ENCODE measurements at regions not wholly inside any gene's neighbourhood (a gene's known extent, or its start where the extent isn't known, plus 50 kb on each side); places are given as distances from the start of the nearest gene placed in this dataset.

DNA sequence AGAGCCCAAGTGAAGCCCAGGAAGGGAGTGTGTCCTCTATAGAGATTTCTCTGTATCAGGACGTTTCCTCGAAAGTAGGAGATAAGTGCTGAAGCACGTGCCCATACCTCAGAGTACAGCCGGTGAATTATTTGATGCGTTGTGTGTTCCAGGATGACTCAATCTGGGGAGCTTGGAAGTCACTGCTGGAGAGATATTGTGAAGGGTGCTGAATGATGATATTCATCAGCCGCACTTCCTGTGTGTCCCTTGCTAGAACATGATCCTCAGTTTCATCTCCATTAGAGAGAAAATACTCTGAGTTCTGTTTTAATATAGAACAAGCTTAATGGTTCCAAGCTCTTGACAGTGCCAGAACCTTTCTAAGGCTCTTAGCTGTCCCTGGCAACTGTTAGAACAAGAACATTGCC lies 402.3 kb upstream of the ADAMTSL1 start:
- no peak for DNase-seq (ENCODE audit: low read depth)
- TF ChIP-seq, protein P1, sequence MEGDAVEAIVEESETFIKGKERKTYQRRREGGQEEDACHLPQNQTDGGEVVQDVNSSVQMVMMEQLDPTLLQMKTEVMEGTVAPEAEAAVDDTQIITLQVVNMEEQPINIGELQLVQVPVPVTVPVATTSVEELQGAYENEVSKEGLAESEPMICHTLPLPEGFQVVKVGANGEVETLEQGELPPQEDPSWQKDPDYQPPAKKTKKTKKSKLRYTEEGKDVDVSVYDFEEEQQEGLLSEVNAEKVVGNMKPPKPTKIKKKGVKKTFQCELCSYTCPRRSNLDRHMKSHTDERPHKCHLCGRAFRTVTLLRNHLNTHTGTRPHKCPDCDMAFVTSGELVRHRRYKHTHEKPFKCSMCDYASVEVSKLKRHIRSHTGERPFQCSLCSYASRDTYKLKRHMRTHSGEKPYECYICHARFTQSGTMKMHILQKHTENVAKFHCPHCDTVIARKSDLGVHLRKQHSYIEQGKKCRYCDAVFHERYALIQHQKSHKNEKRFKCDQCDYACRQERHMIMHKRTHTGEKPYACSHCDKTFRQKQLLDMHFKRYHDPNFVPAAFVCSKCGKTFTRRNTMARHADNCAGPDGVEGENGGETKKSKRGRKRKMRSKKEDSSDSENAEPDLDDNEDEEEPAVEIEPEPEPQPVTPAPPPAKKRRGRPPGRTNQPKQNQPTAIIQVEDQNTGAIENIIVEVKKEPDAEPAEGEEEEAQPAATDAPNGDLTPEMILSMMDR (conservative IDR thresholded peaks at IDR 0.05; ENCODE audit: low read depth, low read length) = no peak
- no peak overlapping the region for H3K4me3 ChIP-seq (ENCODE audit: low read depth, low read length)

DNA sequence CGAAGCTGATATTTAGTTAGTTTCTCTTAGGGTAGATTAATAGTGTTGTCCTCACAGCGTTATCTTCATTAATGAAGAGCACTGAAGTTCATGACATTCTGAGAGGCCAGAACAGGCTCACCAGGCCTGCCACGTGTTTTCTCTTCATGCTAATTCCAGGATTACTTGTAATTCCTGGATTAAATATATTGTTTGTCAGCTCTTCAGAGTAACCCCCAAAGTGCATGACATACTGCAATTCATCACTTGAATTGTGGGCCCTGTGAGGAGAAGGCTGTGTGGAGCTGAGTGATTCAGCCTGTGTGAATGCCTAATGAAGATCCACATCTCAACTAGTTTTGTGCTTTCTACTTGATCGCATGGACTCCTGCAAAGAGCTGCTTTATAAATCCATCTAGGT lies 401.0 kb upstream of the ADAMTSL1 start:
- no peak overlapping the region for H3K4me3 ChIP-seq (ENCODE audit: low read depth, low read length)
- DNase-seq (ENCODE audit: low read depth) = no peak
- TF ChIP-seq, protein P1 (conservative IDR thresholded peaks at IDR 0.05; ENCODE audit: low read depth, low read length) = no peak

DNA sequence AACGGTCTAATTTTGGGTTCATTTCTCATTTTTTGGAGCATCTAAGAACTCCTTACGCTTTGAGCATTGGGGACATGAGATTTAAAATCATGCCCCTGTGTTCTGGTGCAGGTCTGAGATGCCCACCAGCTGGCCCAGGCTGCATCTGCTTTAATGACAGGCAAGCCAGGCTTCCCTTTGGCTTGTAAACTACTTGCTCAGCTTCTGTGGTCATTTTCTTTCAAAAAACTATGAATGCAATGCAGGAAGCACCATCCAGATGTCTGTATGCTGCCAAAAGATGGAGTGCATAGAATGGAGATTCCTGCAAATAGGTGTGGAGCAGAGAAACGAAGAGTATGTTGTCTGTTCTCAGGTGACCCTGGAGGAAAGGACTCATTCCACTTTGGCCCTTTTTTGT lies 399.9 kb upstream of the ADAMTSL1 start:
- no peak for DNase-seq (ENCODE audit: low read depth)
- no peak overlapping the region for H3K4me3 ChIP-seq (ENCODE audit: low read depth, low read length)
- TF ChIP-seq, protein P1 (conservative IDR thresholded peaks at IDR 0.05; ENCODE audit: low read depth, low read length) = no peak

DNA sequence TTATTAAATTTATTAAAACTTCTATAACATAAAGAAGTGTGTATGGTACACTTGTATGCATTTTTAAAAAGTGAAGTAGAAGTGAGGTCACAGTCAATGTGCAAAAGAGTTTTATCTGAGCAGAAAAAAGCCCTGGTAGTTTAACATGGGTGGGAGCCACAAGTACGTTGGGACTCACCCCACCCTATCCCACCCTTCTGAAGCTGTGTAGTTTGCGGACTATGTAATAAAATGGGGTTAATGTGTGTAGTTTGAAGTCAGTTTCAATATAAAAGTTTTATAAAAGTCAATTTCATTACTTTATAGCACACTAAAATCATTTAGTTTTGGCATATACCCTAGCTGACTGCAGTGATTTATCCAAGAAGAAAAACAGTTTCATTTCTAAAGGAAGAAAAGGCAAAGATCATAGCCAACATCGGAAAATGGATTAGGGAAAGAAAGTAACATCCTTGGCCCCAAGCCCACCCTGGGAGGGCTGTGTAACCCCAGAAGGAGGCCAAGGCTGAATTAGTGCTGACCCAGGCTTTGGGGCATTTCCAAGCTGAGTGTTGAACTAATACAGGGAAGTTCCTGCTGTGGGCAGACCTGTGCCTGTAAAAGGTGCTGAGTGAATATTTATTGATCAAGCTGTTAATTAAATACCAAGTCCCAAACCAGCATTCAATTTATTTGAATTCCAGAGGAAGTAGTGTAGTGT lies 398.6 kb upstream of the ADAMTSL1 start:
- TF ChIP-seq, protein P1 (conservative IDR thresholded peaks at IDR 0.05; ENCODE audit: low read depth, low read length) = no peak
- no peak overlapping the region for H3K4me3 ChIP-seq (ENCODE audit: low read depth, low read length)
- no peak for DNase-seq (ENCODE audit: low read depth)

DNA sequence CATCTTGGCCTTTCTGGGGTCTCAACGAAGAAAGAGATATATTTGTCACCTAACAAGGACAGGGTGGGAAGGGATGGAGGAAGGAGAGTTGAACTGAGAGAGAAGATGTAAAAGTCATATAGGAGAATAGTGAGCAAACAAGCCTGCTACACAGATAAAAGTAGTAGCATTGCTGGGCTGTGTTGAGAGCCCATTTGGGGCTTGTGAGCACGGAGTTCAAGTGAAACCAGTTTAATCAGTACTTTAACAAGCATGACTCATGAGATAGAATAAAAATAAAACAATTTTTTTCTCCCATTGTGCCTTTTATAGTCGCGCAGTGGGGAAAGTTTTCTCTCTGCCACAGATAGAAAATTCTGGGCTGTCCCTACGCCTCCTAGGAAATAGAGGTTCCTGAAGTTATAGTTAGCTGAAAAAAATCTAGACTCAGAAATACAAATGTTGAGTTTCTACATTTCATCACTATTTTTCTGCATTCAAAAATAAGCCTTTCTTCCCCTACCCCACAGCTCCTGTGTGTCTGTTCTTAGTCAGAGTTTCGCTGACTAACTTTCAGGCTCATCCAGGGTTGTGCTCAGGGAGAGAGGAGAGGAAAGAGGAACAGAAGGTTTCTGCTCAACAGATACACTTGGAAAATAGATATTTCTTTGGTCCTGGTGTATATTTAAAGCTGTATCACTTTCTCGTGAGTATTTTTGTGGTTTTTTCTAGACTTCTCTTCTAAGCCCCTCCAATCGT lies 395.8 kb upstream of the ADAMTSL1 start:
- TF ChIP-seq, protein P1 (conservative IDR thresholded peaks at IDR 0.05; ENCODE audit: low read depth, low read length) = no peak
- DNase-seq (ENCODE audit: low read depth) = no peak
- H3K4me3 ChIP-seq (ENCODE audit: low read depth, low read length) = no peak overlapping the region

DNA sequence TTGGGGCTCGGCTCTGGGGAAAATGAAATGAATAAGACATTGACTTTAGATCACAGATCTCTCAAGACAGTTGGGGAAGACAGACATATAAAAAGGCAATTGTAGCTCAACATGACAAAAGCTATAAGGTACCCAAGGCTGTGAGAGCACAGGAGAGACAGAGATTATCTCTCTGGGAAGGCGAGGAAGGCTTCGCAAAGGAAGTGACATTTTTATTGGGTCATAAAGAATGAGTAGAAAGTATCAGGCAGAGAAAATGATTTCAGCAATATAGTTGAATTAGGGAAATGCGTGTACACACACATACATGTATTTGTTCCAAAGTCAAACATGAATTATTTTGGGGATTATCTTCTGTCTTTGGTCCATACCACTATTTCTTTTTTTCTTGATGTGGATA lies 381.8 kb upstream of the ADAMTSL1 start:
- TF ChIP-seq, protein P1 (conservative IDR thresholded peaks at IDR 0.05; ENCODE audit: low read depth, low read length) = no peak
- DNase-seq (ENCODE audit: low read depth) = no peak
- H3K4me3 ChIP-seq (ENCODE audit: low read depth, low read length) = no peak overlapping the region

All from choroid plexus epithelial cell (primary cell).